ENCODE measurements at regions not wholly inside any gene's neighbourhood (a gene's known extent, or its start where the extent isn't known, plus 50 kb on each side); places are given as distances from the start of the nearest gene placed in this dataset.

DNA sequence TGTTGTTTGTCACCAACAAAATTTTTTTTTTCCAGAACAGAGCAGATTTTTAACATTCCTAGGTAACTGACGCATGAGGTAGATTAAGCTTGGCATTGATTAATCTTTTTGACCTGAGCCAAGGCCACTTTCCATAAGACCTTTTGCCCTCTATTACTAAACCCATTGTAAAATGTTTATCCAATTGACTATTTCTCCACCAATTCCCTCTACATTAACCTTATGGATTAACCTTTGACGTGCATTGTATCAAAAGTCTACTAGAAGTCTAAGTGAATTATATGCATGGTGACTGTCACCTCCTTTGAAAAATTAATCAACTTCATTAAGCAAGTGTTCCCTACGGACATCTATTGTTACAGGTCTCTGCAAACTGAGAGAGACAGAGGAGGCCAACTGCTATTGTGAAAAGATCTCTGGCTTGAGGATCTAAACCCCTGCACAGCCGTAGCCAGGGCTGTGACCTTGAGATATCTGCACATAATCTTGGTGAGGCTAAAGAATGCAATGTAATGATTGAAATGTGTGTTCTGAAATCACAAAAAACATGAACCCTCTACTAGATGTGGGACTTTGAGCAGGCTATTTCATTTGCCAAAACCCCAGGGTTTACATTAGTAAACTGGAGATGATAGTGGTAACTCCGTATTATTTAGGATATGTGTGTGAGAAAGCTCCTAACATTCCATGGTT is 632.2 kb downstream of the TLR4 start:
- Histone ChIP-seq H3K36me3 (ENCODE audit: insufficient read depth) (no peaks in the 10 kb centered on the region), H3K27me3 (ENCODE audit: insufficient read depth) (no peaks in the 10 kb centered on the region), H3K9me2 (ENCODE audit: insufficient read depth) (peaks cover 4% of the 10 kb centered on the region; the same call in 1 of the 2 replicates), H3K27ac (ENCODE audit: low read depth) (no peak overlapping the region), H3K4me2 (no peak overlapping the region), H3K4me1 (ENCODE audit: insufficient read depth) (no peaks in the 10 kb centered on the region), H3K4me3 (no peak overlapping the region), H3F3A (replicated peaks; ENCODE audit: low read depth) (no peaks in the 10 kb centered on the region), H4K20me1 (replicated peaks; ENCODE audit: insufficient read depth) (no peaks in the 10 kb centered on the region), H3K79me2 (replicated peaks; ENCODE audit: insufficient read depth) (no peaks in the 10 kb centered on the region), H2AFZ (no peak overlapping the region)
- Mint-ChIP-seq H3K27me3 (ENCODE audit: insufficient read depth, low read depth, poor library complexity) (no peaks in the 10 kb centered on the region), H3K4me3 (no peak overlapping the region), H3K4me1 (no peaks in the 10 kb centered on the region), H3K27ac (no peak overlapping the region), H3K36me3 (ENCODE audit: low read depth) (no peaks in the 10 kb centered on the region; the same call in 2 of the 3 replicates), H3K9me3 (peaks cover 38% of the 10 kb centered on the region)
- TF ChIP-seq EZH2phosphoT487 (IDR thresholded peaks at IDR 0.05; ENCODE audit: unreplicated experiment) (no peak), CTCF (conservative IDR thresholded peaks at IDR 0.05; ENCODE audit: low read depth in 2 of 2) (no peak), CREB1 (CRISPR knock-in tag; IDR thresholded peaks at IDR 0.05; ENCODE audit: low read depth) (no peak), ZNF331 (CRISPR knock-in tag; IDR thresholded peaks at IDR 0.05; ENCODE audit: low read depth) (no peak), REST (IDR thresholded peaks at IDR 0.05; ENCODE audit: unreplicated experiment) (no peak), ZNF114 (CRISPR knock-in tag; IDR thresholded peaks at IDR 0.05) (no peak), EZH2 (IDR thresholded peaks at IDR 0.05; ENCODE audit: low read depth, unreplicated experiment) (no peak), POLR2AphosphoS5 (IDR thresholded peaks at IDR 0.05; ENCODE audit: low read depth) (no peak), STAT1 (IDR thresholded peaks at IDR 0.05; ENCODE audit: unreplicated experiment) (no peak), JUNB (IDR thresholded peaks at IDR 0.05; ENCODE audit: unreplicated experiment) (no peak), NANOG (IDR thresholded peaks at IDR 0.05; ENCODE audit: borderline replicate concordance) (no peak)
- TF ChIP-seq, protein P1, sequence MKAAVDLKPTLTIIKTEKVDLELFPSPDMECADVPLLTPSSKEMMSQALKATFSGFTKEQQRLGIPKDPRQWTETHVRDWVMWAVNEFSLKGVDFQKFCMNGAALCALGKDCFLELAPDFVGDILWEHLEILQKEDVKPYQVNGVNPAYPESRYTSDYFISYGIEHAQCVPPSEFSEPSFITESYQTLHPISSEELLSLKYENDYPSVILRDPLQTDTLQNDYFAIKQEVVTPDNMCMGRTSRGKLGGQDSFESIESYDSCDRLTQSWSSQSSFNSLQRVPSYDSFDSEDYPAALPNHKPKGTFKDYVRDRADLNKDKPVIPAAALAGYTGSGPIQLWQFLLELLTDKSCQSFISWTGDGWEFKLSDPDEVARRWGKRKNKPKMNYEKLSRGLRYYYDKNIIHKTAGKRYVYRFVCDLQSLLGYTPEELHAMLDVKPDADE (IDR thresholded peaks at IDR 0.05), result no peak
- TF ChIP-seq, protein P2, sequence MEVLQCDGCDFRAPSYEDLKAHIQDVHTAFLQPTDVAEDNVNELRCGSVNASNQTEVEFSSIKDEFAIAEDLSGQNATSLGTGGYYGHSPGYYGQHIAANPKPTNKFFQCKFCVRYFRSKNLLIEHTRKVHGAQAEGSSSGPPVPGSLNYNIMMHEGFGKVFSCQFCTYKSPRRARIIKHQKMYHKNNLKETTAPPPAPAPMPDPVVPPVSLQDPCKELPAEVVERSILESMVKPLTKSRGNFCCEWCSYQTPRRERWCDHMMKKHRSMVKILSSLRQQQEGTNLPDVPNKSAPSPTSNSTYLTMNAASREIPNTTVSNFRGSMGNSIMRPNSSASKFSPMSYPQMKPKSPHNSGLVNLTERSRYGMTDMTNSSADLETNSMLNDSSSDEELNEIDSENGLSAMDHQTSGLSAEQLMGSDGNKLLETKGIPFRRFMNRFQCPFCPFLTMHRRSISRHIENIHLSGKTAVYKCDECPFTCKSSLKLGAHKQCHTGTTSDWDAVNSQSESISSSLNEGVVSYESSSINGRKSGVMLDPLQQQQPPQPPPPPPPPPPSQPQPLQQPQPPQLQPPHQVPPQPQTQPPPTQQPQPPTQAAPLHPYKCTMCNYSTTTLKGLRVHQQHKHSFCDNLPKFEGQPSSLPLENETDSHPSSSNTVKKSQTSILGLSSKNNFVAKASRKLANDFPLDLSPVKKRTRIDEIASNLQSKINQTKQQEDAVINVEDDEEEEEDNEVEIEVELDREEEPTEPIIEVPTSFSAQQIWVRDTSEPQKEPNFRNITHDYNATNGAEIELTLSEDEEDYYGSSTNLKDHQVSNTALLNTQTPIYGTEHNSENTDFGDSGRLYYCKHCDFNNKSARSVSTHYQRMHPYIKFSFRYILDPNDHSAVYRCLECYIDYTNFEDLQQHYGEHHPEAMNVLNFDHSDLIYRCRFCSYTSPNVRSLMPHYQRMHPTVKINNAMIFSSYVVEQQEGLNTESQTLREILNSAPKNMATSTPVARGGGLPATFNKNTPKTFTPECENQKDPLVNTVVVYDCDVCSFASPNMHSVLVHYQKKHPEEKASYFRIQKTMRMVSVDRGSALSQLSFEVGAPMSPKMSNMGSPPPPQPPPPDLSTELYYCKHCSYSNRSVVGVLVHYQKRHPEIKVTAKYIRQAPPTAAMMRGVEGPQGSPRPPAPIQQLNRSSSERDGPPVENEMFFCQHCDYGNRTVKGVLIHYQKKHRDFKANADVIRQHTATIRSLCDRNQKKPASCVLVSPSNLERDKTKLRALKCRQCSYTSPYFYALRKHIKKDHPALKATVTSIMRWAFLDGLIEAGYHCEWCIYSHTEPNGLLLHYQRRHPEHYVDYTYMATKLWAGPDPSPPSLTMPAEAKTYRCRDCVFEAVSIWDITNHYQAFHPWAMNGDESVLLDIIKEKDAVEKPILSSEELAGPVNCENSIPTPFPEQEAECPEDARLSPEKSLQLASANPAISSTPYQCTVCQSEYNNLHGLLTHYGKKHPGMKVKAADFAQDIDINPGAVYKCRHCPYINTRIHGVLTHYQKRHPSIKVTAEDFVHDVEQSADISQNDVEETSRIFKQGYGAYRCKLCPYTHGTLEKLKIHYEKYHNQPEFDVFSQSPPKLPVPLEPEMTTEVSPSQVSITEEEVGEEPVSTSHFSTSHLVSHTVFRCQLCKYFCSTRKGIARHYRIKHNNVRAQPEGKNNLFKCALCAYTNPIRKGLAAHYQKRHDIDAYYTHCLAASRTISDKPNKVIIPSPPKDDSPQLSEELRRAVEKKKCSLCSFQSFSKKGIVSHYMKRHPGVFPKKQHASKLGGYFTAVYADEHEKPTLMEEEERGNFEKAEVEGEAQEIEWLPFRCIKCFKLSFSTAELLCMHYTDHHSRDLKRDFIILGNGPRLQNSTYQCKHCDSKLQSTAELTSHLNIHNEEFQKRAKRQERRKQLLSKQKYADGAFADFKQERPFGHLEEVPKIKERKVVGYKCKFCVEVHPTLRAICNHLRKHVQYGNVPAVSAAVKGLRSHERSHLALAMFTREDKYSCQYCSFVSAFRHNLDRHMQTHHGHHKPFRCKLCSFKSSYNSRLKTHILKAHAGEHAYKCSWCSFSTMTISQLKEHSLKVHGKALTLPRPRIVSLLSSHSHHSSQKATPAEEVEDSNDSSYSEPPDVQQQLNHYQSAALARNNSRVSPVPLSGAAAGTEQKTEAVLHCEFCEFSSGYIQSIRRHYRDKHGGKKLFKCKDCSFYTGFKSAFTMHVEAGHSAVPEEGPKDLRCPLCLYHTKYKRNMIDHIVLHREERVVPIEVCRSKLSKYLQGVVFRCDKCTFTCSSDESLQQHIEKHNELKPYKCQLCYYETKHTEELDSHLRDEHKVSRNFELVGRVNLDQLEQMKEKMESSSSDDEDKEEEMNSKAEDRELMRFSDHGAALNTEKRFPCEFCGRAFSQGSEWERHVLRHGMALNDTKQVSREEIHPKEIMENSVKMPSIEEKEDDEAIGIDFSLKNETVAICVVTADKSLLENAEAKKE (CRISPR knock-in tag; IDR thresholded peaks at IDR 0.05), result no peak
- no peak for DNase-seq (ENCODE audit: low spot score)
- no peak for ATAC-seq

Measured in GM23338 (cell line).